ENCODE measurements at regions not wholly inside any gene's neighbourhood (a gene's known extent, or its start where the extent isn't known, plus 50 kb on each side); places are given as distances from the start of the nearest gene placed in this dataset.

GRCh38 chr12:114302606-114303315 lies 103.2 kb downstream of the TBX5 start:
- no peaks in the 10 kb centered on the region; the same call in 1 of the 2 replicates for H3K9me3 ChIP-seq (ENCODE audit: low read length)
- H4K20me1 ChIP-seq (ENCODE audit: low read length): no peaks in the 10 kb centered on the region
- ATAC-seq (no peak), DNase-seq (no peak)
- H3K27me3 ChIP-seq (ENCODE audit: low read length): peaks cover 29% of the 10 kb centered on the region; the same call in 1 of the 2 replicates
- H3K4me3 ChIP-seq (ENCODE audit: low read length): no peak overlapping the region
- H3K79me2 ChIP-seq (ENCODE audit: low read length): no peaks in the 10 kb centered on the region
- no peak overlapping the region for H3K4me2 ChIP-seq (ENCODE audit: low read length)
- intact Hi-C loops (cut with micrococcal nuclease): no loop called here
- no peaks in the 10 kb centered on the region for H3F3A ChIP-seq (ENCODE audit: low read length, unreplicated experiment)
- no peak overlapping the region for H2AFZ ChIP-seq (ENCODE audit: low read length)
- no peak for TF ChIP-seq EZH2 (IDR thresholded peaks at IDR 0.05; ENCODE audit: low read length, unreplicated experiment)
- no peak for TF ChIP-seq EZH2phosphoT487 (IDR thresholded peaks at IDR 0.05; ENCODE audit: borderline replicate concordance, low read length)
- TF ChIP-seq, protein P1, sequence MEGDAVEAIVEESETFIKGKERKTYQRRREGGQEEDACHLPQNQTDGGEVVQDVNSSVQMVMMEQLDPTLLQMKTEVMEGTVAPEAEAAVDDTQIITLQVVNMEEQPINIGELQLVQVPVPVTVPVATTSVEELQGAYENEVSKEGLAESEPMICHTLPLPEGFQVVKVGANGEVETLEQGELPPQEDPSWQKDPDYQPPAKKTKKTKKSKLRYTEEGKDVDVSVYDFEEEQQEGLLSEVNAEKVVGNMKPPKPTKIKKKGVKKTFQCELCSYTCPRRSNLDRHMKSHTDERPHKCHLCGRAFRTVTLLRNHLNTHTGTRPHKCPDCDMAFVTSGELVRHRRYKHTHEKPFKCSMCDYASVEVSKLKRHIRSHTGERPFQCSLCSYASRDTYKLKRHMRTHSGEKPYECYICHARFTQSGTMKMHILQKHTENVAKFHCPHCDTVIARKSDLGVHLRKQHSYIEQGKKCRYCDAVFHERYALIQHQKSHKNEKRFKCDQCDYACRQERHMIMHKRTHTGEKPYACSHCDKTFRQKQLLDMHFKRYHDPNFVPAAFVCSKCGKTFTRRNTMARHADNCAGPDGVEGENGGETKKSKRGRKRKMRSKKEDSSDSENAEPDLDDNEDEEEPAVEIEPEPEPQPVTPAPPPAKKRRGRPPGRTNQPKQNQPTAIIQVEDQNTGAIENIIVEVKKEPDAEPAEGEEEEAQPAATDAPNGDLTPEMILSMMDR (conservative IDR thresholded peaks at IDR 0.05; ENCODE audit: low read depth, low read length): no peak
- H3K36me3 ChIP-seq (ENCODE audit: low read depth, low read length): no peaks in the 10 kb centered on the region
- no peak overlapping the region for H3K27ac ChIP-seq (ENCODE audit: low read length)
- no peaks in the 10 kb centered on the region for H3K4me1 ChIP-seq (ENCODE audit: insufficient read depth, low read length)
- POLR2A ChIA-PET (ENCODE audit: unreplicated experiment): interaction anchor here (0.7 kb wide), 1 partner anchor 268 kb away, joined by 6 read pairs; no protein-coding TSS in a partner anchor
- BruUV-seq (replicated peaks): no TSS peak
- no peak overlapping the region for H3K9ac ChIP-seq (ENCODE audit: low read length)
- no peaks in the 10 kb centered on the region for H3K9me2 ChIP-seq (replicated peaks; ENCODE audit: low read length)
- CTCF ChIA-PET: interaction anchor here (0.6 kb wide), 1 partner anchor 136 kb away, joined by 3 read pairs; no protein-coding TSS in a partner anchor

GRCh38 chr12:114302117-114302516 lies 103.8 kb downstream of the TBX5 start:
- TF ChIP-seq, protein P1 (conservative IDR thresholded peaks at IDR 0.05; ENCODE audit: low read depth, low read length): no peak
- TF ChIP-seq EZH2 (IDR thresholded peaks at IDR 0.05; ENCODE audit: low read length, unreplicated experiment) (no peak), EZH2phosphoT487 (IDR thresholded peaks at IDR 0.05; ENCODE audit: borderline replicate concordance, low read length) (no peak)
- no peak overlapping the region for H3K4me3 ChIP-seq (ENCODE audit: low read length)
- BruUV-seq (replicated peaks): no TSS peak
- ChIA-PET POLR2A (ENCODE audit: unreplicated experiment) (no interaction called here), CTCF (interaction anchor here (0.6 kb wide), 1 partner anchor 135 kb away, joined by 3 read pairs; no protein-coding TSS in a partner anchor)
- H3K4me1 ChIP-seq (ENCODE audit: insufficient read depth, low read length): no peaks in the 10 kb centered on the region
- H3K27me3 ChIP-seq (ENCODE audit: low read length): peaks cover 29% of the 10 kb centered on the region; the same call in 1 of the 2 replicates
- H3K4me2 ChIP-seq (ENCODE audit: low read length): no peak overlapping the region
- H3K27ac ChIP-seq (ENCODE audit: low read length): no peak overlapping the region
- intact Hi-C loops (cut with micrococcal nuclease): no loop called here
- H3K9me2 ChIP-seq (replicated peaks; ENCODE audit: low read length): no peaks in the 10 kb centered on the region
- H2AFZ ChIP-seq (ENCODE audit: low read length): no peak overlapping the region
- DNase-seq (no peak), ATAC-seq (no peak)
- no peaks in the 10 kb centered on the region; the same call in 1 of the 2 replicates for H3K9me3 ChIP-seq (ENCODE audit: low read length)
- no peaks in the 10 kb centered on the region for H3F3A ChIP-seq (ENCODE audit: low read length, unreplicated experiment)
- no peaks in the 10 kb centered on the region for H3K79me2 ChIP-seq (ENCODE audit: low read length)
- H4K20me1 ChIP-seq (ENCODE audit: low read length): no peaks in the 10 kb centered on the region
- no peaks in the 10 kb centered on the region for H3K36me3 ChIP-seq (ENCODE audit: low read depth, low read length)
- H3K9ac ChIP-seq (ENCODE audit: low read length): no peak overlapping the region

- ChIA-PET CTCF (no interaction called here), POLR2A (ENCODE audit: unreplicated experiment) (no interaction called here)
- Histone ChIP-seq H3K9me2 (replicated peaks; ENCODE audit: low read length) (no peaks in the 10 kb centered on the region), H3K4me2 (ENCODE audit: low read length) (no peak overlapping the region), H2AFZ (ENCODE audit: low read length) (no peak overlapping the region), H3K9me3 (ENCODE audit: low read length) (no peaks in the 10 kb centered on the region), H3K4me1 (ENCODE audit: insufficient read depth, low read length) (no peaks in the 10 kb centered on the region), H3K27ac (ENCODE audit: low read length) (no peak overlapping the region), H3K36me3 (ENCODE audit: low read depth, low read length) (no peaks in the 10 kb centered on the region), H3K79me2 (ENCODE audit: low read length) (no peaks in the 10 kb centered on the region), H3K9ac (ENCODE audit: low read length) (no peak overlapping the region), H3K27me3 (ENCODE audit: low read length) (0 out of 2 replicates have a peak, but pooled peaks cover 1% of the 10 kb centered on the region), H3K4me3 (ENCODE audit: low read length) (no peak overlapping the region), H4K20me1 (ENCODE audit: low read length) (no peaks in the 10 kb centered on the region), H3F3A (ENCODE audit: low read length, unreplicated experiment) (no peaks in the 10 kb centered on the region)
- TF ChIP-seq, protein P1 (conservative IDR thresholded peaks at IDR 0.05; ENCODE audit: low read depth, low read length): no peak
- no peak for TF ChIP-seq EZH2 (IDR thresholded peaks at IDR 0.05; ENCODE audit: low read length, unreplicated experiment)
- no peak for TF ChIP-seq EZH2phosphoT487 (IDR thresholded peaks at IDR 0.05; ENCODE audit: borderline replicate concordance, low read length)
- no peak for DNase-seq
- intact Hi-C loops (cut with micrococcal nuclease): no loop called here
- no TSS peak for BruUV-seq (replicated peaks)
- no peak for ATAC-seq
Measured at GRCh38 chr12:114294303-114294685, 111.7 kb downstream of the TBX5 start.
